Endothelial cell of umbilical vein (primary cell): ENCODE measurements at regions not wholly inside any gene's neighbourhood (a gene's known extent, or its start where the extent isn't known, plus 50 kb on each side); places are given as distances from the start of the nearest gene placed in this dataset.

Experiments
- BruUV-seq: library from RNA; stranded (reverse); fragments of 400-500 nt; replicated peaks from 2 replicates; lab custom pipeline; 2021; lab: Mats Ljungman, UMichigan
- CTCF ChIA-PET: fragments of 300-600, 350-600 bp; sonication (Branson Sonifier 250); formaldehyde crosslinking; loops from one replicate; lab custom pipeline; 2021; ENCODE audit warnings: antibody characterized with exemption, inconsistent platforms; lab: Charles Lee
- POLR2A ChIA-PET: fragments of 300-600, 350-600 bp; sonication (Branson Sonifier 250); formaldehyde crosslinking; loops from one replicate; lab custom pipeline; 2021; ENCODE audit warnings: antibody characterized with exemption, inconsistent platforms; lab: Charles Lee
- DNase-seq: peaks from one replicate; pipeline ENCODE4 v3.0.0-alpha.2; 2011; ENCODE audit warnings: low read depth, low spot score
- FAIRE-seq: peaks from 2 replicates; lab custom pipeline; 2011; peaks lifted over from hg19 to GRCh38; lab: Jason Lieb, UNC
- H2AFZ ChIP-seq: 2 replicates; pipeline ENCODE4 v1.6.0; 2012; ENCODE audit warnings: low read depth, low read length, control low read depth, inconsistent platforms
- H3K27ac ChIP-seq: 2 replicates; pipeline ENCODE4 v1.5.1; 2011; ENCODE audit warnings: low read depth, mild to moderate bottlenecking, control low read depth, low read length, moderate library complexity; ENCODE audit not compliant: insufficient read depth
- H3K27me3 ChIP-seq, 2 experiments: 2 replicates each; pipeline versions ENCODE4 v1.6.0 to v1.6.1; 2011; ENCODE audit warnings: low read length in 2 of 2, mixed read lengths in 1 of 2; ENCODE audit not compliant: control insufficient read depth in 2 of 2, insufficient read depth in 2 of 2
- H3K36me3 ChIP-seq, 2 experiments: 2 replicates in 1 of 2; 3 replicates in 1 of 2; pipeline ENCODE4 v1.5.1; 2011; ENCODE audit warnings: low read length in 2 of 2, mild to moderate bottlenecking in 1 of 2, moderate library complexity in 1 of 2; ENCODE audit not compliant: control insufficient read depth in 2 of 2, insufficient read depth in 2 of 2; ENCODE audit errors: extremely low read depth in 1 of 2
- H3K4me1 ChIP-seq: 3 replicates; pipeline ENCODE4 v1.5.1; 2011; ENCODE audit warnings: mild to moderate bottlenecking, low read length; ENCODE audit not compliant: control insufficient read depth, insufficient read depth; ENCODE audit errors: extremely low read depth
- H3K4me2 ChIP-seq: 2 replicates; pipeline ENCODE4 v1.6.1; 2011; ENCODE audit warnings: low read length, control low read depth, mixed read lengths; ENCODE audit not compliant: insufficient read depth
- H3K4me3 ChIP-seq, 3 experiments: fragments of 200-600 bp in 1 of 3; sonication (generic), shearing (Covaris generic) in 1 of 3; replicated peaks in 1 of 3; 2 replicates each; pipeline ENCODE4 v1.5.1; 2011 to 2016; ENCODE audit warnings: control low read depth in 3 of 3, low read length in 3 of 3, mild to moderate bottlenecking in 2 of 3, inconsistent platforms in 1 of 3, low read depth in 1 of 3, moderate library complexity in 1 of 3; ENCODE audit not compliant: insufficient read depth in 1 of 3
- H3K79me2 ChIP-seq: 2 replicates; pipeline ENCODE4 v1.6.0; 2012; ENCODE audit warnings: low read length, inconsistent platforms; ENCODE audit not compliant: control insufficient read depth, insufficient read depth
- H3K9ac ChIP-seq: replicated peaks from 2 replicates; pipeline ENCODE3; 2011; ENCODE audit warnings: low read length, control low read depth; ENCODE audit not compliant: insufficient read depth; ENCODE audit errors: extremely low read depth
- H3K9me1 ChIP-seq: replicated peaks from 3 replicates; pipeline ENCODE4 v1.6.0; 2011; ENCODE audit warnings: mild to moderate bottlenecking, low read length; ENCODE audit not compliant: control insufficient read depth, insufficient read depth; ENCODE audit errors: extremely low read depth
- H3K9me3 ChIP-seq: replicated peaks from 2 replicates; pipeline ENCODE4 v1.5.1; 2012; ENCODE audit warnings: low read length, inconsistent platforms; ENCODE audit not compliant: control insufficient read depth, insufficient read depth
- H4K20me1 ChIP-seq: replicated peaks from 2 replicates; pipeline ENCODE3; 2011; ENCODE audit warnings: mild to moderate bottlenecking, low read length; ENCODE audit not compliant: control insufficient read depth, insufficient read depth; ENCODE audit errors: extremely low read depth
- EZH2 ChIP-seq: IDR thresholded peaks from 2 replicates; pipeline ENCODE4 v1.6.1; 2012; ENCODE audit warnings: borderline replicate concordance, low read depth, mild to moderate bottlenecking, moderate library complexity, low read length, inconsistent platforms; ENCODE audit not compliant: severe bottlenecking
- FOS ChIP-seq: IDR thresholded peaks from 2 replicates; pipeline ENCODE4 v1.6.1; 2011; ENCODE audit warnings: mild to moderate bottlenecking, low read length, moderate library complexity, borderline replicate concordance; ENCODE audit not compliant: insufficient read depth
- GATA2 ChIP-seq: IDR thresholded peaks from 2 replicates; pipeline ENCODE4 v1.7.0; 2011; ENCODE audit warnings: low read depth, mild to moderate bottlenecking, moderate library complexity, mixed read lengths, low read length; ENCODE audit not compliant: insufficient read length, insufficient read depth
- JUN ChIP-seq: IDR thresholded peaks from 2 replicates; pipeline ENCODE4 v1.6.1; 2011; ENCODE audit warnings: borderline replicate concordance, low read depth; ENCODE audit not compliant: insufficient read length, insufficient read depth
- MYC ChIP-seq: IDR thresholded peaks from one replicate; pipeline ENCODE4 v1.6.1; 2011; ENCODE audit warnings: mild to moderate bottlenecking, low read depth, low read length
- POLR2A ChIP-seq: IDR thresholded peaks from 2 replicates; pipeline ENCODE4 v1.6.1; 2012; ENCODE audit warnings: low read depth, mild to moderate bottlenecking, control low read depth, low read length
- POLR2AphosphoS5 ChIP-seq: IDR thresholded peaks from 2 replicates; pipeline ENCODE4 v1.6.1; 2012; ENCODE audit warnings: low read depth, mild to moderate bottlenecking, control low read depth, low read length, moderate library complexity; ENCODE audit not compliant: insufficient read depth
- dilution Hi-C: fragments of 300-500 bp; cut with MboI; formaldehyde crosslinking; loops from one replicate; pipeline ENCODE4 v1.15.0; 2019; ENCODE audit warnings: low sequenced_read_pairs; ENCODE audit not compliant: extremely low pct_ligation_motif_present
- intact Hi-C: fragments of 100-400 bp; cut with micrococcal nuclease; formaldehyde crosslinking; loops from one replicate; pipeline ENCODE4 v1.10.0; 2022
- TF ChIP-seq, protein P1 (sequence below): IDR thresholded peaks from 2 replicates; pipeline ENCODE4 v1.6.1; 2011; ENCODE audit not compliant: insufficient read depth, insufficient read length
- TF ChIP-seq, protein P2 (sequence below), 2 donors: IDR thresholded peaks; 1 replicate in 1 of 2; 2 replicates in 1 of 2; pipeline ENCODE4 v1.5.1; 2011; ENCODE audit warnings: low read length in 2 of 2, mild to moderate bottlenecking in 2 of 2, moderate library complexity in 2 of 2, control low read depth in 1 of 2, inconsistent platforms in 1 of 2, low read depth in 1 of 2; ENCODE audit not compliant: insufficient read depth in 1 of 2; ENCODE audit errors: extremely low read depth in 1 of 2

DNA sequence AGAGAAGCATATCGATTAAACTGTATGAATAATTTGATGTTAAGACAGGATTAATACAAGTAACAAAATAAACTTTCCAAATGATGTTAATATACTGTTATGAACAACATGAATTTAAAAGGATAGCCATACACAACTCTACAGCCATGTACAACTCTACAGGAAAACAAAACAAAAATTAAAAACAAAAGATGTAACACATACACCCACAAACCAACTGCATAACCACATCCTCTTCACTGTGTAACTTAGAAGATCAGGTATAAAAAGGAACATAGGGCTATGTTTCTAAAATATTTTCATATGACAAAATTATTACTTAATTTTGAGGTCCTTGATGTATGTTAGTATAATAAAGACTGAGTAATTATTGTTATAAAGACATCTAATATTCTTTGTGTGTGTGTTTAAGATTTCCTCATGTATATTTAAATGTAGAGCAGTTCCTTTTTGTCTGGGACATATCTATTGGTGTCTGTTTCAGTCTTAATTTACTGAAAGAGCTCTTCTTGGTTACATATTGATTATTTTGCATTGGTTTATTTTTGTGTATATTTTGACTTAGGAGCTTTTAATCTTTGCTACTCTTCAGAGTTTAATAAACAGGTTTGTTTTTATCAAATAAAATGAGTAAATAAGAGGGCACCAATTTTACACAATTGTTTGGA is 966.8 kb upstream of the CTNND2 start:
- H3K79me2 ChIP-seq = no peaks in the 10 kb centered on the region
- no peaks in the 10 kb centered on the region for H3K27me3 ChIP-seq
- no peaks in the 10 kb centered on the region for H4K20me1 ChIP-seq
- dilution Hi-C loops = no loop called here
- H3K4me1 ChIP-seq = no peaks in the 10 kb centered on the region
- H3K27ac ChIP-seq = no peak overlapping the region
- H3K9ac ChIP-seq = no peak overlapping the region
- ChIA-PET POLR2A (no interaction called here), CTCF (no interaction called here)
- TF ChIP-seq, protein P1, sequence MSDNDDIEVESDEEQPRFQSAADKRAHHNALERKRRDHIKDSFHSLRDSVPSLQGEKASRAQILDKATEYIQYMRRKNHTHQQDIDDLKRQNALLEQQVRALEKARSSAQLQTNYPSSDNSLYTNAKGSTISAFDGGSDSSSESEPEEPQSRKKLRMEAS = no peak
- TF ChIP-seq POLR2AphosphoS5 (no peak), EZH2 (no peak), MYC (no peak), FOS (no peak), JUN (no peak), POLR2A (no peak), GATA2 (no peak)
- TF ChIP-seq, protein P2, sequence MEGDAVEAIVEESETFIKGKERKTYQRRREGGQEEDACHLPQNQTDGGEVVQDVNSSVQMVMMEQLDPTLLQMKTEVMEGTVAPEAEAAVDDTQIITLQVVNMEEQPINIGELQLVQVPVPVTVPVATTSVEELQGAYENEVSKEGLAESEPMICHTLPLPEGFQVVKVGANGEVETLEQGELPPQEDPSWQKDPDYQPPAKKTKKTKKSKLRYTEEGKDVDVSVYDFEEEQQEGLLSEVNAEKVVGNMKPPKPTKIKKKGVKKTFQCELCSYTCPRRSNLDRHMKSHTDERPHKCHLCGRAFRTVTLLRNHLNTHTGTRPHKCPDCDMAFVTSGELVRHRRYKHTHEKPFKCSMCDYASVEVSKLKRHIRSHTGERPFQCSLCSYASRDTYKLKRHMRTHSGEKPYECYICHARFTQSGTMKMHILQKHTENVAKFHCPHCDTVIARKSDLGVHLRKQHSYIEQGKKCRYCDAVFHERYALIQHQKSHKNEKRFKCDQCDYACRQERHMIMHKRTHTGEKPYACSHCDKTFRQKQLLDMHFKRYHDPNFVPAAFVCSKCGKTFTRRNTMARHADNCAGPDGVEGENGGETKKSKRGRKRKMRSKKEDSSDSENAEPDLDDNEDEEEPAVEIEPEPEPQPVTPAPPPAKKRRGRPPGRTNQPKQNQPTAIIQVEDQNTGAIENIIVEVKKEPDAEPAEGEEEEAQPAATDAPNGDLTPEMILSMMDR (IDR thresholded peaks at IDR 0.05; ENCODE audit: extremely low read depth in 1 of 2, insufficient read depth in 1 of 2, low read depth in 1 of 2, low read length in 2 of 2) = no peak
- intact Hi-C loops = no loop called here
- no peak overlapping the region for H2AFZ ChIP-seq
- no peak overlapping the region for H3K4me3 ChIP-seq
- DNase-seq (no peak), FAIRE-seq (no peak)
- no peaks in the 10 kb centered on the region for H3K9me1 ChIP-seq
- no peak overlapping the region for H3K4me2 ChIP-seq
- no peaks in the 10 kb centered on the region for H3K9me3 ChIP-seq
- H3K36me3 ChIP-seq = no peaks in the 10 kb centered on the region
- no TSS peak for BruUV-seq
